CD14-positive monocyte (primary cell): ENCODE measurements at regions not wholly inside any gene's neighbourhood (a gene's known extent, or its start where the extent isn't known, plus 50 kb on each side); places are given as distances from the start of the nearest gene placed in this dataset.

ENCODE experiments used
- DNase-seq, 3 donors: peaks; one replicate each; pipeline ENCODE4 v3.0.0-alpha.2; 2011 to 2022
- H2AFZ ChIP-seq: 2 replicates; pipeline ENCODE4 v1.6.0; 2012; ENCODE audit warnings: mild to moderate bottlenecking, low read depth, low read length, inconsistent platforms; ENCODE audit not compliant: insufficient read depth, poor library complexity, severe bottlenecking
- H3K27ac ChIP-seq, 2 donors: 1 replicate in 1 of 2; 2 replicates in 1 of 2; pipeline ENCODE4 v1.5.1; 2012 to 2013; ENCODE audit warnings: low read length in 2 of 2, control low read depth in 1 of 2, inconsistent platforms in 1 of 2, low read depth in 1 of 2, mild to moderate bottlenecking in 1 of 2
- H3K27me3 ChIP-seq, 2 donors: one replicate each; pipeline versions ENCODE4 v1.6.0 to v1.6.1; 2011 to 2013; ENCODE audit warnings: low read length in 2 of 2; ENCODE audit not compliant: control insufficient read depth in 2 of 2, insufficient read depth in 2 of 2
- H3K36me3 ChIP-seq, 2 donors: replicated peaks in 1 of 2; 1 replicate in 1 of 2; 2 replicates in 1 of 2; pipeline versions ENCODE4 v1.5.1 to v1.6.1; 2012 to 2013; ENCODE audit warnings: low read length in 2 of 2, control low read depth in 1 of 2, inconsistent platforms in 1 of 2, mild to moderate bottlenecking in 1 of 2; ENCODE audit not compliant: insufficient read depth in 2 of 2, control insufficient read depth in 1 of 2
- H3K4me1 ChIP-seq, 2 donors: 1 replicate in 1 of 2; 2 replicates in 1 of 2; pipeline versions ENCODE4 v1.5.1 to v1.6.1; 2012 to 2013; ENCODE audit warnings: low read length in 2 of 2, control low read depth in 1 of 2, inconsistent platforms in 1 of 2, mild to moderate bottlenecking in 1 of 2, moderate library complexity in 1 of 2; ENCODE audit not compliant: insufficient read depth in 2 of 2, control insufficient read depth in 1 of 2
- H3K4me2 ChIP-seq: replicated peaks from 2 replicates; pipeline ENCODE3; 2012; ENCODE audit warnings: low read length, moderate library complexity, mild to moderate bottlenecking; ENCODE audit not compliant: poor library complexity, severe bottlenecking; ENCODE audit errors: extremely low read depth
- H3K4me3 ChIP-seq, 3 experiments: fragments of 200-600 bp in 1 of 3; sonication (generic) in 1 of 3; replicated peaks in 1 of 3; 1 replicate in 2 of 3; 2 replicates in 1 of 3; pipeline ENCODE4 v1.5.1; 2011 to 2013; ENCODE audit warnings: low read length in 3 of 3, mild to moderate bottlenecking in 3 of 3, control low read depth in 2 of 3, low read depth in 2 of 3, inconsistent platforms in 1 of 3, moderate library complexity in 1 of 3
- H3K79me2 ChIP-seq: 2 replicates; pipeline ENCODE4 v1.6.0; 2012; ENCODE audit warnings: mild to moderate bottlenecking, control low read depth, inconsistent platforms, low read length, moderate library complexity; ENCODE audit not compliant: insufficient read depth
- H3K9ac ChIP-seq: 2 replicates; pipeline ENCODE4 v1.6.0; 2017; ENCODE audit warnings: low read length, mild to moderate bottlenecking; ENCODE audit not compliant: insufficient read depth, poor library complexity, severe bottlenecking
- H3K9me3 ChIP-seq, 2 donors: replicated peaks in 1 of 2; 1 replicate in 1 of 2; 2 replicates in 1 of 2; pipeline versions ENCODE4 v1.5.1 to v1.6.1; 2012 to 2013; ENCODE audit warnings: low read length in 2 of 2, control low read depth in 1 of 2; ENCODE audit not compliant: control insufficient read depth in 1 of 2, insufficient read depth in 1 of 2
- H4K20me1 ChIP-seq: 2 replicates; pipeline ENCODE4 v1.6.0; 2012; ENCODE audit warnings: mild to moderate bottlenecking, low read length, control low read depth, moderate library complexity; ENCODE audit not compliant: insufficient read depth
- H3K27ac Mint-ChIP-seq, 7 donors: one replicate each; pipeline ENCODE4 v1.8.0; 2020; ENCODE audit warnings: mild to moderate bottlenecking in 7 of 7, mixed read lengths in 7 of 7, moderate library complexity in 6 of 7, inconsistent platforms in 2 of 7
- H3K27me3 Mint-ChIP-seq, 3 donors: one replicate each; pipeline ENCODE4 v1.8.0; 2021 to 2022; ENCODE audit warnings: low read depth in 3 of 3, mild to moderate bottlenecking in 3 of 3, mixed read lengths in 3 of 3, moderate library complexity in 3 of 3, inconsistent platforms in 1 of 3
- H3K36me3 Mint-ChIP-seq, 2 donors: one replicate each; pipeline ENCODE4 v1.8.0; 2020; ENCODE audit warnings: mixed read lengths in 2 of 2, inconsistent platforms in 1 of 2, mild to moderate bottlenecking in 1 of 2
- H3K4me1 Mint-ChIP-seq: one replicate; pipeline ENCODE4 v1.8.0; 2020; ENCODE audit warnings: mild to moderate bottlenecking, mixed read lengths
- H3K4me3 Mint-ChIP-seq, 2 donors: one replicate each; pipeline ENCODE4 v1.8.0; 2020; ENCODE audit warnings: mild to moderate bottlenecking in 2 of 2, mixed read lengths in 2 of 2, moderate library complexity in 1 of 2
- H3K9me3 Mint-ChIP-seq, 7 donors: one replicate each; pipeline ENCODE4 v1.8.0; 2020 to 2022; ENCODE audit warnings: mixed read lengths in 7 of 7, mild to moderate bottlenecking in 6 of 7, moderate library complexity in 6 of 7, inconsistent platforms in 2 of 7
- CTCF ChIP-seq: fragments of 200-600 bp; IDR thresholded peaks from one replicate; pipeline ENCODE4 v1.8.0; 2022; ENCODE audit warnings: antibody characterized with exemption, mild to moderate bottlenecking
- WGBS: methylation state at CpG from one replicate; pipeline ENCODE4 v1.1.5; 2013; ENCODE audit warnings: missing lambda C conversion rate; ENCODE audit not compliant: insufficient coverage; 5-methylcytosine and 5-hydroxymethylcytosine counted together
- intact Hi-C, 2 donors: fragments of 100-400 bp; cut with micrococcal nuclease; formaldehyde crosslinking; loops; one replicate each; pipeline versions ENCODE4 v1.15.0 to v1.15.1; 2023

DNA sequence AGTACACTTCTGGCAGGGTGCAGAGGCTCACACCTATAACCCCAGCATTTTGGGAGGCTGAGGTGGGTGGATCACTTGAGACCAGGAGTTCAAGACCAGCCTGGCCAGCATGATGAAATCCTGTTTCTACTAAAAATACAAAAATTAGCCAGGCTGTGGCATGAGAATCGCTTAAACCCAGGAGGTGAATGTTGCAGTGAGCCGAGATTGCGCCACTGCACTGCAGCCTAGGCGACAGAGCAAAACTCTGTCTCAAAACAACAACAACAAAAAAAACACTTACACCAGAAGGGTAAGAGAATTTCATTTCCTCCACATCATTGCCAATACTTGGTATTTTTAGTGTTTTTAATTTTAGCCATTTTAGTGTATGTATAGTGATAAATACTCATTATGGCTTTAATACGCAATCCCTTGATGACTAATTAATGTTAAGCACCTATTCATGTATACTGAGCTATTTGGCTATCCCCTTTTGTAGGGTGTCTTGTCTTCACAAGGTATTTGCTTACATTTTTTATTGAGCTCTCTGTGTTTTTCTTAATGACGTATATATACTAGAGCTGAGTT lies 77.1 kb upstream of the TNR start:
- H3K27ac ChIP-seq: no peak overlapping the region
- H3K36me3 ChIP-seq: no peaks in the 10 kb centered on the region
- intact Hi-C loops: no loop called here
- H3K4me1 ChIP-seq: no peaks in the 10 kb centered on the region
- H3K79me2 ChIP-seq: no peaks in the 10 kb centered on the region
- no peaks in the 10 kb centered on the region for H3K4me1 Mint-ChIP-seq
- H3K36me3 Mint-ChIP-seq: no peaks in the 10 kb centered on the region
- no peaks in the 10 kb centered on the region for H4K20me1 ChIP-seq
- WGBS: no CpG with 5 or more reads among the region's 6 CpGs
- H3K4me3 Mint-ChIP-seq: no peak overlapping the region
- H3K27me3 Mint-ChIP-seq: peaks cover 0 to 2% (median 0%) of the 10 kb centered on the region in 3 donors
- peaks cover 2 to 8% (median 4%) of the 10 kb centered on the region in 7 donors for H3K9me3 Mint-ChIP-seq
- no peak overlapping the region for H3K4me3 ChIP-seq
- no peak for TF ChIP-seq CTCF
- no peaks in the 10 kb centered on the region for H3K27me3 ChIP-seq
- no peak for DNase-seq
- H3K9me3 ChIP-seq: no peaks in the 10 kb centered on the region
- H3K27ac Mint-ChIP-seq: no peak overlapping the region
- H2AFZ ChIP-seq: no peak overlapping the region
- H3K4me2 ChIP-seq: no peak overlapping the region
- H3K9ac ChIP-seq: no peak overlapping the region

DNA sequence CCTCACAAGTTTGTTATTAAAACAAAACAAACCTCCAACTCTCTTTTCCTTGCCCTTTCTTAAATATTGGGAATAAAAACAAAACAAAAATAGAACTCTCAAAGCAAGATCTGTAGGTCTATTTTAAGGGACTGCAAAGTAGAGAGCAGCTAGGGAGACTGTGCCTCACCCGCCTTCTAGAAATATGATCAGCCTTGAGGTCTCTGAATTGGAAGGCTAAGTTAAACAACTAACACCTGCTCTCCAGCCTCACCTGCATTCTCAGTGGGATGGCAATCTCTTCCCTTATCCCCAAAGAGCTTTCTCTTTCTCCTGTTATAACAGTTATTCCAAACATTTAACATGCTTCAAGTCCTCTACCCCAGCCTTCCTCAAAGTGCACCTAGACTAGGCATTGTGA lies 75.5 kb upstream of the TNR start:
- no peaks in the 10 kb centered on the region for H3K4me1 Mint-ChIP-seq
- no peaks in the 10 kb centered on the region for H3K36me3 Mint-ChIP-seq
- H3K36me3 ChIP-seq: no peaks in the 10 kb centered on the region
- H3K27me3 ChIP-seq: no peaks in the 10 kb centered on the region
- no peak overlapping the region for H3K27ac ChIP-seq
- H3K27ac Mint-ChIP-seq: no peak overlapping the region
- no peak for DNase-seq
- no peak overlapping the region for H3K4me3 ChIP-seq
- intact Hi-C loops: no loop called here
- no peaks in the 10 kb centered on the region for H3K79me2 ChIP-seq
- peaks cover 2 to 8% (median 4%) of the 10 kb centered on the region in 7 donors for H3K9me3 Mint-ChIP-seq
- no peaks in the 10 kb centered on the region for H3K9me3 ChIP-seq
- H4K20me1 ChIP-seq: no peaks in the 10 kb centered on the region
- H3K27me3 Mint-ChIP-seq: peaks cover 0 to 2% (median 0%) of the 10 kb centered on the region in 3 donors
- no peak overlapping the region for H3K4me3 Mint-ChIP-seq
- no CpG with 5 or more reads among the region's 1 CpG for WGBS
- H3K4me1 ChIP-seq: no peaks in the 10 kb centered on the region
- H3K4me2 ChIP-seq: no peak overlapping the region
- no peak for TF ChIP-seq CTCF
- no peak overlapping the region for H3K9ac ChIP-seq
- no peak overlapping the region for H2AFZ ChIP-seq
